ENCODE measurements at regions not wholly inside any gene's neighbourhood (a gene's known extent, or its start where the extent isn't known, plus 50 kb on each side); places are given as distances from the start of the nearest gene placed in this dataset.

- TF ChIP-seq CTCF (IDR thresholded peaks at IDR 0.05) (no peak), POLR2A (IDR thresholded peaks at IDR 0.05) (no peak)
These were observed 223.5 kb upstream of the NCAM2 start for GRCh38 chr21:20774737-20775136.
